SKM-1 treated with dmso at 0.1 percent for 144 hours (cell line): ENCODE measurements at regions not wholly inside any gene's neighbourhood (a gene's known extent, or its start where the extent isn't known, plus 50 kb on each side); places are given as distances from the start of the nearest gene placed in this dataset.
A peak's percentile ranks its signal among the peaks of the same experiment; 100 is the strongest.
"Not testable (repeated sequence)": the region's sequence is repeated elsewhere in the genome, so short reads cannot be mapped to it uniquely, and the experiment has no call there.

Experiments
- DNase-seq: peaks from one replicate; lab custom pipeline; 2025; ENCODE audit not compliant: unreplicated experiment; lab: John Stamatoyannopoulos, UW

GRCh38 chr11:119586181-119586580 is 142.8 kb downstream of the NECTIN1 start:
- DNase-seq, result no peak

DNA sequence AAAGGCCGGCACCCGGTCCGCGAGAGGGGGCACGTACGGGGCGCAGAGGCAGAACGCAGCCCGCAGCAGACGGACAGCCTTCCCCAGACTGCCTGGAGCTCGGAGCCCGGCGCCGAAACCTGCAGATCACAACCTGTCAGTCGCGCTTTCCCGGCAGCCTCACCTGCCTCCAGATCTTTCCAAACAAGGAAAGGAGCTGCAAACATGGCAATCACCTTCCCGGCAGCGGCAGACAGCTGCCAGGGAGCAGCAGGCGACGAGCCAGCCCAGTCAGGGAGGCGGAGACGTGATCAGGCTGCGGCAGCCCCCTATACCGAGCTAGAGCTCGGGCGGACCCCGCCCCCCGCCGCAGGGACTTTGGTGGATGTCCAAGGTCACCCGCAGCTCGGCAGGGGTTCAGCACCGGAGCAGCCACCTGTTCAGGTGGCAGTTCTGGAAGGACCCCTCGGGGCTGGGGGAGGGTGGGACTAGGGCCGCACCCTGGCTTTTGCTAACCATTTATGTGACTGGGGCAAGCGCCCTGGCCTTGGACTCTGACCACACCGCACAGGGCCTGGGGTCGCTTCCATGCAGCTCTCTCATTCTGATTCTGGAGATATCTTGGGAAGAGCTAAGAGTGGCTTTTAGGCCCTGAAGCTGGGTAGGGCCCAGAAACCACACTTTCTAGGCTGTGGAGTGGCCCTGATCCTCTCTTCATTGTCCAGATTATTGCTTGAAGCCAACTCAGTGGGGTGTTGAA is 143.8 kb downstream of the NECTIN1 start:
- no peak for DNase-seq

- peak; percentile 68 for DNase-seq
Measured at GRCh38 chr11:119584193-119585042, 144.6 kb downstream of the NECTIN1 start.

DNA sequence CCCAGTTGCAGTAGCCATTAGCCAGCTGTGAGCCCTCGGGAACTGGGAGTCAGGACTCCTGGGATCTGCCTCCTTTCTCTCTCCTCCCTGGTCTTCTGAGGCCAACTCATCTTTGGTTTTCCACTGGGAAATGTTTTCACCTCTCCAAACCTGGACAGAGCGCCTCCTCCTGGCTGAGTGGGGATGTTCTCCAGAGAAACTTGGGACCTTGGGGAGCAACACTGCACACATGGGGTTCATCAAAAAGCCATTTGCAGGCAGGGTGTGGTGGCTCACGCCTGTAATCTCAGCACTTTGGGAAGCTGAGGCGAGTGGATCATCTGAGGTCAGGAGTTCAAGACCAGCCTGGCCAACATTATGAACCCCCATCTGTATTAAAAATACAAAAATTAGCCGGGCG is 145.4 kb downstream of the NECTIN1 start:
- no peak for DNase-seq

- not testable (repeated sequence) for DNase-seq
Measured at GRCh38 chr11:119581396-119581795, 147.6 kb downstream of the NECTIN1 start.

GRCh38 chr11:119580751-119581150 is 148.2 kb downstream of the NECTIN1 start:
- DNase-seq, result no peak

DNA sequence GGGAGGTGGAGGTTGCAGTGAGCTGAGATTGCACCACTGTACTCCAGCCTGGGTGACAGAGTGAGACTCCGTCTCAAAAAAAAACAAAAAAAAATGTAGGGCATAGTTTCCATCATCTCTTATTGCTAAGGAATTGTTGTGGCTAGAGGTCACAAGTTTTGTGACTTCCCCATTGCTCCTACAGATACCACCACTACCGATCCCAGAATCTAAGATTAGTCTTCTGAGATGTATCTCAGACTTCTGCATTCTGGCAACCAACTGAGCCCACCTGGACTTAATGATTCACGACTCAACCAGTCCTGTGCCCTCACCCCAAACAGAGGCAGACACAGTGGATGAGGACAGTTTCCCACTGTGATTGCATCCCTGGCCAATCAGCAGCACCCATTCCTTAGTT is 148.9 kb downstream of the NECTIN1 start:
- no peak for DNase-seq

DNA sequence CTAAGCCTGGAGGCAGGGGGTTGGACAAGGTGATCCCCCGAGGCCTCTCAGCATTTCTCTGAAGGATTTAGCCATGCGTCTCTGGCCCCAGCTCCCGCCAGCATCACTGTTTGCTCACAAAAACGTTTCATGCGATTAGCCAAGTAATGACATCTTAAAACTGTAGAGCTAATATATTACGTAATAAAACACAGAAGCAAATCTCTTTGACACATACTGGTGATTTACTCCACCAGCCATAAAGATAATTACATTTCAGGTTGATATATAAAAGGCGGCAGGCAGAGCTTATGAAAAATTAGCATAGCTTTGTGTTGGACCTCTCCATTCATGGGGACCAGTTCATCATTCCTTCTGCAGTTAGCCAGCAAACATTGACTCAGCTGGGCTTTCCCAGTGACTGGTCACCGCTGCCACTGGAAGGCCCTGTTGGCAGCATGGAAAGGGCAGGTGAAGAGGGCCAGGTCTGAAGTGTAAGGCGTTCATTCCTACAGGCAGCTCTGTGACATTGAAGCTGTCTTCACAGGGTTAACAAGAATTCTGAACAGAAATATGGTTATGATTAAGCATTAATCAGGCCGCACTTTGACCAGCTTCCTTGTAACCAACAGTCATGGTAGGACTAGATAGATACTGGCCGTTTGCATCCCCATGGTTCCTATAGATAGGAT is 150.3 kb downstream of the NECTIN1 start:
- DNase-seq, result no peak

DNA sequence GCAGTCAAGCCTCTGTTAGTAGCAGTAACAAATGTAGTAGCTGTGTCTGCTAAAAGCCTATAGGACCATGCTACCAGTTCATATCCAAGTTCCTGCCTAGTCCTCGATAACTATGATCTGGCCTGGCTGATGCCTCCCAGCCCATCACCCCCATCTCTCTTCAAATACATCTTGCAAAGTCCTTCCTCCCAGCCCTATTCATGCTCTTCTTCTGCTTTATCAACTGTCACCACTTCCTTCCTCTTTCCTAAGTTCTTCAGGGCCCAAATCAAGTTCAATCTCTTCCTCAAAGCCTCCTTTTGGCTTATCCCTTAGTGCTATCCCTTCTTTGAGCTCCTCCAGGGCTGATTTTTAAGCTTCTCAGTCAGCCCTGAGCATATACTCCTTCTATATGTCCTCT is 150.9 kb upstream of the THY1 start:
- peak; percentile 92 for DNase-seq

- DNase-seq, result no peak
Measured at GRCh38 chr11:119572481-119573424, 149.8 kb upstream of the THY1 start.

GRCh38 chr11:119571311-119571710 is 148.3 kb upstream of the THY1 start:
- no peak for DNase-seq

DNA sequence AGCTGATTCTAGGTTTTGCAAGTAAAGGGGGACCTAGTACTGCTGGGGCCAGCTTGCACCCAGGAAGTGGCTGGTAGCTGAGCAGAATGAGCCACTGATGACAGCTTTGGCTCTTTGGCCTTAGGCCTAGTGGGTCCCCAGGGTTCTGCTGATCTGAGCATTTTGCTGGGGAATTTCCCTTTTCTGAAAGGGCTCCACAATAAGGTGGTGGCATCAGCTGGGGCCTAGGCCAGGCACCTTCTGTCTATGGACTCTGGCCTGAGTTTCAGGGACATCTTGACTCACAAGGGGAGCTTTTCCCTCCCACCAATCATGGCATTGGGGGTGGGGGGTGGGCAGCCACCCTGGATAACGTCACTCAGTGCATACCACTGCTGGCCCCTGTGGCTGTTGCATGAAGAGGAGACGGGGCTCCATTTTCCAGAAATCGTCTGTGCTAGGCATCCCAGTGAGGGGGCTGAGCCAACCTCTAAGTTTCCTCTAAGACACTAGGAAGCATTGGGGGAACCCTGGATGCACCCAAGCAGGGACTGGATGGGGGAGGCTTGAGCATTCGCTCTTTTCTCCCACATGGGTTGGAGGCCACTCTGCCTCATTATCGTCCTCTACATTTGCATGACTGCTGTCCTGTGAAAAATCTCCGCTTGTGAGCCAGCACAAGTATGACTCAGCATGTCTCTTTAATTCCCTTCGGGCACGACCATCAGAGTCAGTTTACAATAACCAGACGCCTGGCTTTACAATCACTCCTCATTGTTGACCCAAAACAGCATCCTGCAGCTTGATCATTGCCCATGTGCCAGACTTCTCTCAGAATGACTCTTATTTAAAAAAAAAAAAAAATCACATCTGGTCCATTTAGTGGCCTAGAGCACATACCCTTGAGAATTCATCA is 145.0 kb upstream of the THY1 start:
- DNase-seq, result no peak

DNA sequence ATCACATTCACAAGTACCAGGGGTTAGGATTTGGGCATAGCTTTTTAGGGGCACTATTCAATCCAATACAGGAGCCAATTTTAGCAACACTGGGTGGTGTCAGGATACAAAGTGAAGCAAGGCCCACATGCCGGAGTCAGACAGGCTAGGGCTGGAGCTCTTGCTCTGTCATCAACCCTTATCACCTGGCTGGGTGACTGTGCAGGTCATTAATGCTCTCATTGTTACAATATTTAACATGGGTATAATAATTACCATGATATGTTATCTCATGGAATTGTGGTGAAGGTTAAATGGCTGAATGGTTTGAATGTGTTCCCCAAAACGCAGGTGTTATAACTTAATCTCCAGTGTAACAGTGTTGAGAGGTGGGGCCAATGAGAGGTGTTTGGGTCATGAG is 143.3 kb upstream of the THY1 start:
- DNase-seq, result no peak

- DNase-seq, result not testable (repeated sequence)
Measured at GRCh38 chr11:119565693-119566092, 142.7 kb upstream of the THY1 start.

DNA sequence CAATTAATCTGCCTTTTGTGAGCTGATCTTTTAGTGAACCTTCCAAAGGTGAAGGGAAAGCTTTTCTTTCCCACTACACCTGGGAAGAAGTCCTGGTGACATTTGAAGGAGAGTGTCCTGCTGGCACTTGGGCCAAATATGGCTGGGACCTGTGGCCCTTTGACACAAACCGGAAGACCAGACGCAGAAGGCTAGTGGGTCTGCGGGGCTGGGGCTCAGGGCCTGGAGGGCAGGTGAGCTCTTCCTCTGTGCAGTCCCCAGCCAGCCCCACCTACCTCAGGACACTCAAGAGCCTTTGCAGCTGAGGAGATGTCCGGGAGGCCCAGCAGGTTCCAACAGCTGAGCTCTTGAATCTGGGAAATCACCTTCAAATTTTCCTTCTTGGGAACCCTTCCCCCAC is 138.0 kb upstream of the THY1 start:
- no peak for DNase-seq

DNA sequence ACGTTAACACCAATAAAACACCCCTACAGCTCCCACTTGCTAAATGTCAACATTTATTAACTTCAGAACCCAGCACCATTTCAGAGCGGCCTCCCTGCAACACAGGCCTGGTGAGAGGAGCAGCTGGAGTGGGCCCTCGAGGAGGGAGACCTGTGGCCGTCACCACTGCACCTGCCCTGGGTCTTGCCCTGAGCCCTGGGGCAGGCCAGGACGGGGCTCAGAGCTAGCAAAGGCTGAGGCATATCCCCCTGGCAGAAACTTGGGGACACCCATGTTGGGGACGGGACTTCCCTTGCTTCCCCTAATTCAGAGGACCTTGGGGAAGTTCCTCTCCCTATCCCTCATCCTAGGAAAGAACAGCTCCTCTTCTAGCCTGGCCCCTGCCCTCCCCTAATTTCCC is 137.3 kb upstream of the THY1 start:
- no peak for DNase-seq

- no peak for DNase-seq
Measured at GRCh38 chr11:119552106-119552485, 129.1 kb upstream of the THY1 start.

- DNase-seq, result no peak
Measured at GRCh38 chr11:119551420-119552105, 128.6 kb upstream of the THY1 start.

DNA sequence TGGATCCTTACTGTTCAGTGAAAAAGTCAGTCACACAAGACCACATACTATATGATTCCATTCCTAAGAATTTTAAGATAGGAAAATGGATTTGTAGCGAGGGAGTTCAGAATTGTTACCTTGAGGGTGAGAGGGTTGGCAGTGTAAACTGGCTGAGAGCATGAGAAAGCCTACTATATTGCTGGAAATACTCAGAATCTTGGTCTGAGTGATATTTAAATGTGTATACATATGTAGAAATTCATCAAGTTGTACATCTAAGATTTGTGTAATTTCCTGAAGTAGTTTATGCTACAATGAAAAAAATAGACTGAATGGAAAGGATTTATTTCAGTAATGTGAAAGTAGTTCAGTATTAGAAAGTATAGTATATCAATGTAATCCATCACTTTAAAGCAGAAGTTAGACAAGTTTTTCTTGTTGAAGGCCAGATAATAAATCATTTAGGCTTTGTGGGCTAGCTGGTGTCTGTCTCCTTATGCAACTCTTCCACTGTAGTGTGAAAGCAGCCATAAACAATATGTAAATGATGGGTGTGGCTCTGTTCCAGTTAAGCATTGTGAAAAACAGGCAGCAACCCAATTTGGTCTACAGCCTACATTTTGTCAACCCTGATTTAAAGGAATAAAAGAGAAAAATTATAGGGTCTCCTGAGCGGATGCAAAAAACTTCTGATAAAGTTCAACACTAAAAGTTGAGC is 127.2 kb upstream of the THY1 start:
- no peak for DNase-seq
